K562 (cell line): ENCODE measurements at regions not wholly inside any gene's neighbourhood (a gene's known extent, or its start where the extent isn't known, plus 50 kb on each side); places are given as distances from the start of the nearest gene placed in this dataset.

ENCODE experiments used
- ATAC-seq: fragments of 200-7000 bp; cut with Tn5 transposase; 3 replicates; pipeline ENCODE4 v1.9.1; 2020; ENCODE audit warnings: moderate library complexity
- BruUV-seq: library from RNA; stranded (reverse); fragments of 400-500 nt; replicated peaks from 2 replicates; lab custom pipeline; 2021; lab: Mats Ljungman, UMichigan
- CTCF ChIA-PET: fragments of 300-600 bp; formaldehyde crosslinking; extraction: SDS; loops from one replicate; lab custom pipeline; 2021; ENCODE audit warnings: low intra/inter-chr PET ratio; lab: Yijun Ruan, JAX
- POLR2A ChIA-PET: fragments of 300-600, 350-650 bp; sonication (Branson Sonifier 250); formaldehyde crosslinking; extraction: SDS; loops from one replicate; lab custom pipeline; 2021; ENCODE audit warnings: antibody characterized with exemption, inconsistent platforms; lab: Yijun Ruan, JAX
- DNase-seq, 4 experiments: peaks; one replicate each; pipeline versions ENCODE4 v3.0.0 to v3.0.0-alpha.2; 2011 to 2018; ENCODE audit warnings: low spot score in 3 of 4, mixed read lengths in 3 of 4; ENCODE audit errors: extremely low read depth in 1 of 4
- FAIRE-seq: peaks from 2 replicates; lab custom pipeline; 2011; peaks lifted over from hg19 to GRCh38; lab: Jason Lieb, UNC
- H2AFZ ChIP-seq: 2 replicates; pipeline ENCODE4 v1.6.0; 2011; ENCODE audit warnings: low read depth, low read length, control low read depth, inconsistent platforms
- H3K27ac ChIP-seq: fragments of 200-600 bp; 3 replicates; pipeline ENCODE4 v1.8.0; 2011; ENCODE audit warnings: low read depth, mild to moderate bottlenecking, control low read depth, inconsistent platforms, low read length, moderate library complexity, mixed read lengths; ENCODE audit errors: extremely low read depth
- H3K27me3 ChIP-seq, 2 experiments: fragments of 300-600 bp in 1 of 2; 2 replicates in 1 of 2; 3 replicates in 1 of 2; pipeline versions ENCODE4 v1.6.0 to v1.8.0; 2011; ENCODE audit warnings: inconsistent platforms in 2 of 2, low read length in 2 of 2, mild to moderate bottlenecking in 1 of 2, mixed read lengths in 1 of 2, moderate library complexity in 1 of 2; ENCODE audit not compliant: control insufficient read depth in 2 of 2, insufficient read depth in 2 of 2
- H3K36me3 ChIP-seq: fragments of 300-600 bp; 3 replicates; pipeline ENCODE4 v1.8.0; 2011; ENCODE audit warnings: mild to moderate bottlenecking, low read length, inconsistent platforms; ENCODE audit not compliant: control insufficient read depth, insufficient read depth
- H3K4me1 ChIP-seq, 2 experiments: fragments of 200-600 bp in 1 of 2; replicated peaks in 1 of 2; 2 replicates in 1 of 2; 3 replicates in 1 of 2; pipeline versions ENCODE4 v1.5.1 to v1.8.0; 2011; ENCODE audit warnings: inconsistent platforms in 2 of 2, low read length in 2 of 2, mild to moderate bottlenecking in 1 of 2, mixed read lengths in 1 of 2, moderate library complexity in 1 of 2; ENCODE audit not compliant: control insufficient read depth in 2 of 2, insufficient read depth in 2 of 2
- H3K4me2 ChIP-seq: 2 replicates; pipeline ENCODE4 v1.6.1; 2011; ENCODE audit warnings: low read length, control low read depth, inconsistent platforms, mixed read lengths; ENCODE audit not compliant: insufficient read depth
- H3K4me3 ChIP-seq: fragments of 200-600 bp; sonication (generic), shearing (Covaris generic); 2 replicates; pipeline ENCODE4 v1.5.1; 2016; ENCODE audit warnings: control low read depth, inconsistent platforms
- H3K79me2 ChIP-seq: fragments of 200-600 bp; 3 replicates; pipeline ENCODE4 v1.8.0; 2011; ENCODE audit warnings: low read length, inconsistent platforms; ENCODE audit not compliant: control insufficient read depth, insufficient read depth
- H3K9ac ChIP-seq, 2 experiments: 2 replicates each; pipeline versions ENCODE4 v1.6.0 to v1.6.1; 2011; ENCODE audit warnings: low read depth in 2 of 2, low read length in 2 of 2, control low read depth in 1 of 2, inconsistent platforms in 1 of 2, mild to moderate bottlenecking in 1 of 2, mixed read lengths in 1 of 2; ENCODE audit not compliant: insufficient read depth in 1 of 2
- H3K9me1 ChIP-seq: one replicate; pipeline ENCODE4 v1.6.0; 2011; ENCODE audit warnings: inconsistent platforms, mild to moderate bottlenecking, low read length, moderate library complexity; ENCODE audit not compliant: control insufficient read depth, insufficient read depth
- H3K9me3 ChIP-seq: replicated peaks from 2 replicates; pipeline ENCODE4 v1.5.1; 2011; ENCODE audit warnings: low read depth, low read length, inconsistent platforms; ENCODE audit not compliant: control insufficient read depth, insufficient read depth
- H4K20me1 ChIP-seq: replicated peaks from 2 replicates; pipeline ENCODE4 v1.6.1; 2011; ENCODE audit warnings: low read length, inconsistent platforms, mixed read lengths; ENCODE audit not compliant: control insufficient read depth, insufficient read depth
- ASH1L ChIP-seq: fragments of 450-650 bp; IDR thresholded peaks from 2 replicates; pipeline ENCODE4 v1.6.1; 2018; ENCODE audit warnings: borderline replicate concordance, mild to moderate bottlenecking, low read depth; ENCODE audit not compliant: partially characterized antibody
- CBX1 ChIP-seq: sonication (generic); IDR thresholded peaks from 2 replicates; pipeline ENCODE4 v1.6.1; 2016; ENCODE audit warnings: antibody characterized with exemption, low read depth, mild to moderate bottlenecking
- KAT7 ChIP-seq: sonication (generic); formaldehyde crosslinking; IDR thresholded peaks from 2 replicates; pipeline ENCODE4 v1.8.0; 2022; ENCODE audit warnings: missing genetic modification reagents, mild to moderate bottlenecking, borderline replicate concordance
- NUFIP1 ChIP-seq: fragments of 450-650 bp; IDR thresholded peaks from 2 replicates; pipeline ENCODE4 v1.6.1; 2018; ENCODE audit not compliant: partially characterized antibody
- OTX1 ChIP-seq: fragments of 450-650 bp; formaldehyde crosslinking; IDR thresholded peaks from 2 replicates; pipeline ENCODE4 v1.4.0; 2022; ENCODE audit warnings: mild to moderate bottlenecking
- SIX5 ChIP-seq, 2 experiments: IDR thresholded peaks; 2 replicates each; pipeline ENCODE4 v1.6.1; 2011; ENCODE audit warnings: low read length in 2 of 2, borderline replicate concordance in 1 of 2, low read depth in 1 of 2, mild to moderate bottlenecking in 1 of 2, moderate library complexity in 1 of 2; ENCODE audit not compliant: insufficient read depth in 1 of 2
- SMAD1 ChIP-seq: fragments of 150-350 bp; IDR thresholded peaks from 2 replicates; pipeline ENCODE4 v1.6.1; 2014; ENCODE audit warnings: low read length, low read depth; ENCODE audit not compliant: partially characterized antibody
- TCF7 ChIP-seq: sonication (generic); IDR thresholded peaks from 2 replicates; pipeline ENCODE4 v1.6.1; 2016; ENCODE audit warnings: antibody characterized with exemption, borderline replicate concordance
- U2AF1 ChIP-seq: fragments of 200-400 bp; formaldehyde crosslinking; optimal IDR thresholded peaks from 2 replicates; pipeline ENCODE3; 2017; ENCODE audit warnings: mild to moderate bottlenecking, low read depth, low read length, moderate library complexity
- USF2 ChIP-seq: sonication (generic); formaldehyde crosslinking; IDR thresholded peaks from 2 replicates; pipeline ENCODE4 v1.5.0; 2020; ENCODE audit warnings: missing genetic modification reagents
- YY1 ChIP-seq, 3 experiments: IDR thresholded peaks; 2 replicates each; pipeline ENCODE4 v1.6.1; 2011; ENCODE audit warnings: low read length in 2 of 3, mild to moderate bottlenecking in 2 of 3, moderate library complexity in 2 of 3, borderline replicate concordance in 1 of 3, control low read depth in 1 of 3, low read depth in 1 of 3; ENCODE audit not compliant: insufficient read depth in 3 of 3, insufficient replicate concordance in 2 of 3, control insufficient read depth in 1 of 3, insufficient read length in 1 of 3; ENCODE audit errors: extremely low read depth in 1 of 3
- ZFX ChIP-seq: sonication (generic); formaldehyde crosslinking; IDR thresholded peaks from 2 replicates; pipeline ENCODE4 v1.8.0; 2022; ENCODE audit warnings: mild to moderate bottlenecking, missing genetic modification reagents, moderate library complexity
- ZNF174 ChIP-seq: fragments of 250-450 bp; sonication (Bioruptor Pico); IDR thresholded peaks from 2 replicates; pipeline ENCODE4 v1.4.0; 2020; ENCODE audit warnings: mild to moderate bottlenecking
- ZNF583 ChIP-seq: fragments of 250-450 bp; sonication (Bioruptor Pico); IDR thresholded peaks from 2 replicates; pipeline ENCODE4 v1.4.0; 2020
- WGBS: fragments of 100-300 bp; shearing (Covaris generic); methylation state at CpG from one replicate; pipeline ENCODE4 v1.1.6; 2016; ENCODE audit warnings: low coverage, mixed read lengths; ENCODE audit not compliant: insufficient coverage; ENCODE audit errors: missing lambda C conversion rate; 5-methylcytosine and 5-hydroxymethylcytosine counted together
- in situ Hi-C: fragments of 300-500 bp; cut with MboI; formaldehyde crosslinking; loops from 4 replicates; pipeline ENCODE4 v1.15.0; 2018; ENCODE audit warnings: inconsistent platforms, mixed read lengths
- intact Hi-C: fragments of 100-400 bp; cut with micrococcal nuclease; formaldehyde crosslinking; loops from 2 replicates; pipeline ENCODE4 v1.14.2; 2022

- H3K9ac ChIP-seq: no peak overlapping the region
- no peak for DNase-seq
- BruUV-seq: no TSS peak
Observed at GRCh38 chr2:66692521-66693054, 257.7 kb downstream of the MEIS1 start.

More at GRCh38 chr2:66692521-66693054, 257.7 kb downstream of the MEIS1 start:
- H2AFZ ChIP-seq: no peak overlapping the region
- 0% methylated on average over 7 of the region's 7 CpGs for WGBS
- POLR2A ChIA-PET: interaction anchor here (0.8 kb wide), 1 partner anchor 20 kb away, joined by 3 read pairs; no protein-coding TSS in a partner anchor
- H3K27ac ChIP-seq: no peak overlapping the region
- TF ChIP-seq USF2 (CRISPR knock-in tag) (no peak), YY1 (IDR thresholded peaks at IDR 0.05; ENCODE audit: borderline replicate concordance in 1 of 3, control insufficient read depth in 1 of 3, extremely low read depth in 1 of 3, insufficient read depth in 3 of 3, insufficient read length in 1 of 3, insufficient replicate concordance in 2 of 3, low read depth in 1 of 3, low read length in 2 of 3) (no peak), NUFIP1 (no peak), ASH1L (no peak), CBX1 (no peak), KAT7 (CRISPR knock-in tag) (no peak), TCF7 (no peak), ZNF174 (CRISPR knock-in tag) (no peak), SMAD1 (no peak), OTX1 (CRISPR knock-in tag) (no peak), U2AF1 (no peak), ZNF583 (no peak), SIX5 (IDR thresholded peaks at IDR 0.05; ENCODE audit: borderline replicate concordance in 1 of 2, insufficient read depth in 1 of 2, low read depth in 1 of 2, low read length in 2 of 2) (no peak), ZFX (CRISPR knock-in tag) (no peak)
- no peaks in the 10 kb centered on the region for H3K79me2 ChIP-seq
- no peaks in the 10 kb centered on the region for H3K9me3 ChIP-seq
- CTCF ChIA-PET: no interaction called here
- H3K4me3 ChIP-seq: no peak overlapping the region
- no peak for ATAC-seq
- H3K4me2 ChIP-seq: no peak overlapping the region
- no peaks in the 10 kb centered on the region for H3K9me1 ChIP-seq
- no peaks in the 10 kb centered on the region for H3K36me3 ChIP-seq
- intact Hi-C loops (loop anchor here (10.0 kb wide), 1 partner anchor 782 kb away; no protein-coding TSS in a partner anchor), in situ Hi-C loops (no loop called here)
- no peaks in the 10 kb centered on the region for H3K27me3 ChIP-seq
- no peaks in the 10 kb centered on the region for H3K4me1 ChIP-seq
- no peaks in the 10 kb centered on the region for H4K20me1 ChIP-seq
- no peak for FAIRE-seq
